ENCODE measurements at regions not wholly inside any gene's neighbourhood (a gene's known extent, or its start where the extent isn't known, plus 50 kb on each side); places are given as distances from the start of the nearest gene placed in this dataset.

DNA sequence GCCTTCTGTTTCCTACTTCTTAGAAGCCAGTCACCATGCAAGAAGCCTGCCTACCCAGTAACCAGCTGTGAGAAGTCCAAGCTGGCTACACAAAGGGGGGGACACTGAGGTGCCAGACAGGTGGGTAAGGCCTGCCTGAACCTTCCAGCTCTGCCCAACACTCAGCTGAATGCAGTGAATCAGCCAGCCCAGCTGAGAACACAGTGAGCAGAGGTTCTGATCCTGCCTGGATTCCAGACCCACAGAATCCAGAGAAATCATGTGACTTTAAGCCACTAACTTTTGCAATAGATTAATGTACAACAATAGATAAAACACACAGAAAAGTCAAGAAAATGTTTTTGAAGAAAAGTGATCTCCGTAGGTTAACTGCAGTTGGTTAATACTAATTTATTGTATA lies 151.7 kb downstream of the EFNB2 start:
- TF ChIP-seq, protein P1, sequence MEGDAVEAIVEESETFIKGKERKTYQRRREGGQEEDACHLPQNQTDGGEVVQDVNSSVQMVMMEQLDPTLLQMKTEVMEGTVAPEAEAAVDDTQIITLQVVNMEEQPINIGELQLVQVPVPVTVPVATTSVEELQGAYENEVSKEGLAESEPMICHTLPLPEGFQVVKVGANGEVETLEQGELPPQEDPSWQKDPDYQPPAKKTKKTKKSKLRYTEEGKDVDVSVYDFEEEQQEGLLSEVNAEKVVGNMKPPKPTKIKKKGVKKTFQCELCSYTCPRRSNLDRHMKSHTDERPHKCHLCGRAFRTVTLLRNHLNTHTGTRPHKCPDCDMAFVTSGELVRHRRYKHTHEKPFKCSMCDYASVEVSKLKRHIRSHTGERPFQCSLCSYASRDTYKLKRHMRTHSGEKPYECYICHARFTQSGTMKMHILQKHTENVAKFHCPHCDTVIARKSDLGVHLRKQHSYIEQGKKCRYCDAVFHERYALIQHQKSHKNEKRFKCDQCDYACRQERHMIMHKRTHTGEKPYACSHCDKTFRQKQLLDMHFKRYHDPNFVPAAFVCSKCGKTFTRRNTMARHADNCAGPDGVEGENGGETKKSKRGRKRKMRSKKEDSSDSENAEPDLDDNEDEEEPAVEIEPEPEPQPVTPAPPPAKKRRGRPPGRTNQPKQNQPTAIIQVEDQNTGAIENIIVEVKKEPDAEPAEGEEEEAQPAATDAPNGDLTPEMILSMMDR (IDR thresholded peaks at IDR 0.05), result no peak
- Histone ChIP-seq H3K9me3 (no peaks in the 10 kb centered on the region), H3K36me3 (no peaks in the 10 kb centered on the region), H3K4me3 (no peak overlapping the region), H3K4me1 (no peaks in the 10 kb centered on the region), H3K27ac (no peak overlapping the region), H3K27me3 (no peaks in the 10 kb centered on the region)
- no peak for DNase-seq (ENCODE audit: low spot score)

DNA sequence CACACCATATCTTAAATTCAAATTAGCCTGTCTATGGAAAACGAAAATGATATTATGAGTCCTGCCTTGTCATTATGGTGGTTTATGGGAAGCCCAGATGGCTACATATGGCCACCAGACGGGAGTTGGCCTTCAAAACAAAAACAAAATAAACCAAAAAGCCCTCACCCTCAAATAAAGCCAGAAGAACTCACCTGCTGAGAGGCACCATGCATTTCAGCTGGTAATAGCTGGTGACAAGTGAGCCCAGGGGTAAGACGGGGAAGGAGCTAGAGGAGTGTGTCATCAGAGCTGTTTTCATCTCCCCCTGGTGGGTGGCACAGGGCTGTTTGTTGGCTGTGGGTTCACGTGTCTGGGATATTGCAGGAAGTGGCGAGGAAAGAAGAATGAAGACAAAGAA lies 152.9 kb downstream of the EFNB2 start:
- Histone ChIP-seq H3K4me3 (no peak overlapping the region), H3K9me3 (no peaks in the 10 kb centered on the region), H3K36me3 (no peaks in the 10 kb centered on the region), H3K27ac (no peak overlapping the region), H3K27me3 (no peaks in the 10 kb centered on the region), H3K4me1 (no peaks in the 10 kb centered on the region)
- DNase-seq (ENCODE audit: low spot score), result no peak
- TF ChIP-seq, protein P1 (IDR thresholded peaks at IDR 0.05), result no peak

- Histone ChIP-seq H3K36me3 (no peaks in the 10 kb centered on the region), H3K4me1 (no peaks in the 10 kb centered on the region), H3K9me3 (no peaks in the 10 kb centered on the region), H3K4me3 (no peak overlapping the region), H3K27ac (no peak overlapping the region), H3K27me3 (no peaks in the 10 kb centered on the region)
- TF ChIP-seq, protein P1 (IDR thresholded peaks at IDR 0.05), result no peak
- no peak for DNase-seq (ENCODE audit: low spot score)
Observed at GRCh38 chr13:106381091-106381490, 154.4 kb downstream of the EFNB2 start.

DNA sequence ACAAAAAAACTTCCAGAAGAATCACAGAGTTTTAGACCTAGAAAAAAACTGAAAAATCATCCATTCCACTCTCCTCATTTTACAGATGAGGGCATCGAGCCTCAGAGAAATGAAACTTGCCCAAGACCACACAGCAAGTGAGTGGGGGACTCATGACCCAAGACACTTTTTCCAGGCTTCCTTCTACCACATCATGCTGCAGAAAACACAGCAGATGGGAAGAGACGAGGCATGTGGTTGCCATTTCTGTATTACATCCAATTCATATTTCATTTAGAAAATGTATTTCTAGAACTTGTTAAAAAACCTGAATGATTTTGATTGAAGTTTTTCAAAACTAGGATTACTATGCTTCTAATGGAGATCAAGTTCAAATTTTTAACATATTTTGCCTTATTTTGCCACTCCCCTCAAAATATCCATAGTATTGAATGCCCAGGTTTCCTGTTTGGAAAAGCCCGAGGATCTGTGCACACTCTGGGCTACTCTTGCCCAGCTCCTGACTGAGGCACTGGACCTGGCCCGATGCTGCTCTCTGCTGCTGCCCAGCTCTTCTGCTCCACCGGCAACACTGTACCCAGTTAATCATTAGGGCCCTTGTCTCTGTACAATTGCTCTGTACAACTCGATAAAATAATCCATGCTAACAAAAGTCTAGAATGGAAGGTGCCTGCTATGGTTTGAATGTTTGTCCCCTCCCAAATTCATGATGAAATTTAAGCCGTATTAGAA lies 157.4 kb downstream of the EFNB2 start:
- no peak overlapping the region for H3K27ac ChIP-seq
- no peak overlapping the region for H3K4me3 ChIP-seq
- TF ChIP-seq, protein P1 (IDR thresholded peaks at IDR 0.05), result no peak
- no peaks in the 10 kb centered on the region for H3K9me3 ChIP-seq
- no peaks in the 10 kb centered on the region for H3K36me3 ChIP-seq
- no peaks in the 10 kb centered on the region for H3K4me1 ChIP-seq
- no peaks in the 10 kb centered on the region for H3K27me3 ChIP-seq
- no peak for DNase-seq (ENCODE audit: low spot score)

- TF ChIP-seq, protein P1 (IDR thresholded peaks at IDR 0.05), result no peak
- H3K36me3 ChIP-seq, result no peaks in the 10 kb centered on the region
- DNase-seq (ENCODE audit: low spot score), result no peak
- no peaks in the 10 kb centered on the region for H3K9me3 ChIP-seq
- no peak overlapping the region for H3K27ac ChIP-seq
- no peak overlapping the region for H3K4me3 ChIP-seq
- H3K4me1 ChIP-seq, result no peaks in the 10 kb centered on the region
- no peaks in the 10 kb centered on the region for H3K27me3 ChIP-seq
Observed at GRCh38 chr13:106377341-106377740, 158.1 kb downstream of the EFNB2 start.

All from right atrium auricular region (tissue), 2 donors.